ENCODE measurements at regions not wholly inside any gene's neighbourhood (a gene's known extent, or its start where the extent isn't known, plus 50 kb on each side); places are given as distances from the start of the nearest gene placed in this dataset.
A peak's percentile ranks its signal among the peaks of the same experiment; 100 is the strongest.

- no peak for DNase-seq
Measured at GRCh38 chr12:91959220-91959619, 186.4 kb downstream of the BTG1 start.

- DNase-seq = no peak
Measured at GRCh38 chr12:91958816-91959215, 186.8 kb downstream of the BTG1 start.

GRCh38 chr12:91954747-91955146, 190.9 kb downstream of the BTG1 start:
- DNase-seq = no peak

DNA sequence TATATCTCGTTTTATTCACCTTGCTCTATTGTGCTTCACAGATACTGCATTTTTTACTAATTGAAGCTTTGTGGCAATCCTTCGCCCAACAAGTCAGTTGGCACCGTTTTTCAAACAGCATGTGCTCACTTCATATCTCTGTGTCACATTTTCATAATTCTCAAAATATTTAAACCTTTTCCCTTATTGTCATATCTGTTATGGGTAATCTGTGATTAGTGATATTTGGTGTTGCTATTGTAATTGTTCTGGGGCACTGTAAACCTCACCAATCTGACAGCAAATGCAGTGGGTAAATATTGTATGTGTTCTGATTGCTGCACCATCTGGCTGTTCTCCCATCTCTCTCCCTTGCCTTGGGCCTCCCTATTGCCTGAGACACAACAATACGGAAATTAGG, 191.3 kb downstream of the BTG1 start:
- DNase-seq = no peak

DNA sequence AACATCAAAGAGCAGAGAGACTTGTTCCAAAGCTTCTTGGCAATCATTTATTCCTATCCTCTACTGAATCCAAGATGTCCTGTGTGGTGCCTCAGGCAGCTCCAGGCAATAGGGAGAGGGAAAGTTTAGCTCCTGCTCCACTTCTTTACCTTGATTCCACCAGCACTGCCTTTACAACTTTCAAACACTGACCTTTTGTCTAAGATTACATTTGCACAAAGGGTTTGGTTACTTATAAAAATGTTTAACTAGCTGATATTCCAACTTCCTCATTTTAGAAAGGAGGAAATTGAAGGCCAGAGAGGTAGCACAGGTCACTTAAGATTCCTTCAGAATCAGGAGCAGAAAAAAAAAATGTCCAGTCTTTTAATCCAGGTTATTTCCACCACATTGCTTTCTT, 192.7 kb downstream of the BTG1 start:
- DNase-seq = no peak

DNA sequence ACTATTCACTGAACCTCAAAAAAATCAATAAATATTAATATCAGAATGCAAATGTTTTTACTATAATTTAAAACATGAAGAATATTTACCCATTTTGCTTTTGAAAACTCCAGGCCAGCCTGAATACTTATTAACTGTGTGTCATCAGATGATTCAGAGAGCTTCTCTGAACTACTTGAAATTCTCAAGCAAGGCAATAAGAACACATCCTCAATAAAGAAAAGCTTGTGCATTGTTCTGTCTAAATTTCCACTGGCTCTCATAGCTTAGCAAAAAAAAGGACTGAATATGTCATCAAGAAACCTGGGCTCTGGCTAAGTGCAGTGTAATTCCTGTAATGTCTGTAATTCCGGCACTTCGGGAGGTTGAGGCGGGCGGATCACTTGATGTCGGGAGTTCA, 194.1 kb downstream of the BTG1 start:
- DNase-seq = no peak

DNA sequence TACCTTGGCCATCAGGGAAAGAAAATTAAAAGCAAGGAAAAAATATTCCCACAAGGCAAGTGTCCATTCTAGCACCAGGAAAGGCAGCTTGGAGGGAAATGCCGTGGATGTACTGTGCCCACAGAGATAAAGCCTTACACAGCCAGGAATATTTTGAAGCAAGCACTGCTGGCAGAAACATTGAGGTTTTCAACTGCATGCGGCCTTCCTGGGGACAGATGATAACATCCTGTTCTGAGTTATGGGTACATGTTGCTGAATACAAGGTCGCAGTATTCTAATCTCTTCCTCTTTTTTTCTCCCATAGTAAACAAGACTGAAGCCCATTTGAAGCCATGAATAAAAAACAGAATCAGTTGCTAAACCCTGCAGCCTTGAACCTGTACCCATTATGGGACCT, 197.1 kb downstream of the BTG1 start:
- DNase-seq = no peak

DNA sequence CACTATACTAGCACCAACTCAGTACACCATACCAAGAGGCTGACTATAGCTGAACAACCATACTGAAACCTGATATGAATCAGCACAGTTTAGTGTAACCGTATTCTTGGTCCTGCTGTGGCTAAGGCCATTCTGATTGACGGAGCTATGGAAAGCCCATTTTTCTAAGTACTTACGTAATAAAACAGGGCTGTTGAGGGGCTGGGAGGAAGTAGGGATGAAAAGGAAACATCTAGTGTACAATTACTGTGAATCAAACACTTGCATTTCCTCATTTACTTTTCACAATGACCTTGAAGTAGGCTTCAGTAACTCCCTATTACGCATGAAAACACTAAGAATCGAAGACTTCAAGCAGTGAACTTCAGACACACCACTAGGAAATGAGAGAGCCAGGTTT, 198.2 kb downstream of the BTG1 start:
- DNase-seq = no peak

DNA sequence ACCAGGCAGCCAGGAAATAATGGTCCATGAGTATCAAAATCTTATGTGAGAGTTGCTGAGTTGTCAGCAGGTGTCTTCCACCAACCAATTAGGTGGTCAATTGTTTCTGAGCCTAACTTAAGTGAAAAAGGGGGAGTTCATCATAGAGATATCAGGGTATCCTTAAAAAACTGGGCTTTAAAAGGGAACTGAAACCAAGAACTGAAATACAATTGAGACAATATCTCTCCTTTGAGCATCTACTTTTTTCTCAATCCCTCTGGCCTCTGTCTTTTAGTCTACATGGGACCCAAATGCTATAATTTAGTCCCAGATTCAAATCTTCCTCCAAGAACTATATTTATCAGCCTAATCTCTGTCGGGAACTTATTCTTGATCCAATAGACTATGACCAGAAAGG, 201.0 kb downstream of the BTG1 start:
- no peak for DNase-seq

DNA sequence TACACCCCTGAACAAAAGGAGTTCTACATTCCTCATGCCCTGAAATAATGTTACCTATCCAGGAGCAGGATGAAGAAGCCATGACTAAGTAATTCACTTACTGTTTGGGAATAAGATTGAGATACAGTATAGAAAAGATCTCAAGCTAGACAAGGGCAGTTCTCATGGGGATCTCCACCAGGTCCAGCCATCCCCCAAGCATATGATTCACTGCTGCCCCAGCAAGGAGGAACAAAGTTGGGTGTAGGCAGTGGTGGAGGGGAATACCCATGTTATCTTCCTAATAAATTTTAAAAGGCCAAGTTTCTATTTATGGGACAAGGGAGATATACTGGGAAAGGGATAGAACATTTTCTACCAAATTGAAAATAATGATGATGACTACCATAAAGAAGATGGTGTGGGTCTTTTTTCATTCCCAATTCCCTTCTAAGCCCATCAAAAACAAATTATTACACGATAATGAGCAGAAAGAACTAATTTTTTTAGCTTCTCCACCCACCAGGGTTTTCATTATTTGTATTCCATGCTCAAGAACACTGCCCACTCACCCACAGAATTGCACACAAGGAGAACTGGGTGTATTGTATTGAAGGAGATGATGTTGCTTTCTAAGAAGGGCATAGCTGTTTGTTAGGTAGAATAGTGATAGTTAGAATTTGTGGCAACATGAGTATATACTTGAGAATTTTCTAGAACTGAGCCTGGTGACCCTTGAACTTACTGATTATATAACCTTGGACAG, 204.6 kb downstream of the BTG1 start:
- DNase-seq = no peak

- DNase-seq = no peak
Measured at GRCh38 chr12:91940322-91940721, 205.3 kb downstream of the BTG1 start.

DNA sequence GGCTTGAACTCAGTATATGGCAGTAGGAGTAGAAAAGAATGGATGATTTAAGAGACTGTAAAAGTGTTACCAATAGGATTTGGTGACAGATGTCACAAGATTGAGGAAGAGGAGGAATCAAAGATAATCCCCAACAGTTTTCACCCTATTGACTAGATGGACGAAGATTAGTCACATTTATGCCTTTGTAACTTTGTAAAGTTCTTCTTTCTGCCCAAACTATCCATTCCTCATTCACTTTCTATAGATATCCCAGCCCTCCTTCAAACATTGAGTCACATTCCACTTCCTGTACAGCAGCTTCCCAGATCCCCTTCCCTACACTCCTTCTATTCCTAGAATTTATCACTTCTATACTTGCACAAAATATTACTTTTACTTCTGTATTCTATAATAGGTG, 207.9 kb downstream of the BTG1 start:
- no peak for DNase-seq

- no peak for DNase-seq
Measured at GRCh38 chr12:91937009-91937408, 208.6 kb downstream of the BTG1 start.

DNA sequence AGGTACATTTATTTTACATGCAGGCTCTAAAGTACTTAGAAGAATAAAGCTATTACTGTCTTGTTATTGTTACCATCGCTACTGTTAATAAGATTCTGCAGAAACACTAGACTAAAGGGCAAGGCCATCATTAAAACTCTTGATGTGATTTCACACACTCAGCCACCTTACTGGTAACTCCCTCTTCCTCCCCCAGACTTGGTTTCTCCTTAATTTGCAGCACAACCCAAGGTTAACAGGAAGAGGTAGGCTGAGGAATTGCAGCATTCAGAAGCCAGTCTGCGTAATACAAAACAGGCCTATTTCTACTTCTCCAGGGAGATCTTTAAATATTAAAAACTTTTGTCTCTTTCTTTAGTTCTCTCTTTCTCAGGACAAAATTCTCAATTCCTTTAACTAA, 210.3 kb downstream of the BTG1 start:
- DNase-seq = no peak

GRCh38 chr12:91931111-91931510, 214.5 kb downstream of the BTG1 start:
- DNase-seq = no peak

DNA sequence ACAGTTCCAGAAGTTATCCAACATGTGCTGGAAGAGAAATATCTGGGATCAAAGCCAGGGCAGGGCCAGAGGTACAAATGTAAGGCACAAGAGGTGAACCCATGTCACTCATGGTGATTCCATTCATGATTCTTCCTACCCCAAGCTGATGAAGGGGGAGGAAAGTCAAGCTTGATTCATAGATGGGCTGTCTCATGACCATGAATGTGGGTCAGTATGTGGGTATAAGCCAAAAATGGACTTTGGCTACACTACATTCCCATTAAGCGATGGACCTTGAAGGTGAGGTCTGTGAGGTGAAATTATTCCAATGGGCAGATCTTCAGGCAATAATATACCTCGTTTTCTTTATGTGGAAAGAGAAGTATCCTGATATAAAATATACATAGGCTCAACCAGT, 217.1 kb downstream of the BTG1 start:
- no peak for DNase-seq

GRCh38 chr12:91926848-91927247, 218.8 kb downstream of the BTG1 start:
- DNase-seq = peak; percentile 84

GRCh38 chr12:91924827-91925226, 220.8 kb downstream of the BTG1 start:
- DNase-seq = no peak

- DNase-seq = no peak
Measured at GRCh38 chr12:91923864-91924263, 221.8 kb downstream of the BTG1 start.

DNA sequence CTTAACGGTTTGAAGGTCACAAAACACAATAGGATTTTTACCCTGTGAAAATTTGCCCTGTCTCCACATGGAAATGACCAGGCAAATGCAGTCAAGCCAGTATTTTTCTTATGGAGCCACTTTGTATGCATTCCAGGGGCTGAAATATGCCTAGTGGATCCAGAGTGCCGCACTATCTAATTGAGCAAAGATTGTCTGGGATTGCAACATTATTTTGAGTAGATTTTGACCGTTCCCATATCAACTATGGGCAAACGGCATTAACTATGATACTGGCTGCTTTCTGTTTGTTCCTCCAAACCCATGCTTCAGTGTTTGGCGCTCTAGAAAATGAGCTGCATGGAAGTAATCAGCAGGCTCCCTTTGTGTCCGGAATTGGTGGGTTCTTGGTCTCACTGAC, 223.0 kb downstream of the BTG1 start:
- DNase-seq = no peak

DNA sequence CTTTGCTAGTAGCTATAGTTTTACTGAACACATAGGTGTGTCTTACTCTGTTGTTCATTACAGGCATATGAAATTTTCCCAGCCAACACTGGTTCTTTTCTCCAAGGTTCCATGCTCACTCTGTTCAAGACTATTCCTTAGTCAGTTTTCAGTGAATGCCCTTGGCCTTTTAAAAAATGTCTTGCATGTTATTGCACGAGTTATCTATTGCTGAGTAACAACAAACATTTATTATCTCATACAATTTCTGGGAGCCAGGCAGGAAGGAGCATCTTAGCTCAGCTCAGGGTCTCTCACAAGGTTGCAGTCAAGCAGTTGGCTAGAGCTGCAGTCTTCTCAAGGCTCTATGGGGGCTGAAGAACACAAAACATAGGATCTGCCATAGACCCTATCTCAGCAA, 223.5 kb downstream of the BTG1 start:
- DNase-seq = no peak

DNA sequence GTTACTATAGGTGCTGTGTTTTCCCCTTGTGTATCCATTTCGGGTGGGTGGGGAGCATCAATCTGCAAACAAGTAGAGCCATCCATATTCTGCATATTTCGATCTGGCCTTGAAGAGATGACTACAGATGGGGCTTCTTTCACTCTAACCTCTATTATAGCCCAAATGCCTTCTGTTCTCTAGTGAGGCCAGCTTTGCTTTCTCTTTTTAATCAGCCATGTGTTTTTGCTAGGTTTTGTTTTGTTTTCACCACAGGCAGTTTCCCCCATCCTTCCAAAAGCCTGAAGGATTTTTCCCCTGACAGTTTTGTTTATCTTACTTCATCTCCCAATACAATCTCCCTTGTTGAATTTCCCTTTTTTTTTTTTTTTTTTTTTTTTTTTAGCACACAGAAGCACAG, 224.1 kb downstream of the BTG1 start:
- no peak for DNase-seq

GRCh38 chr12:91920741-91921140, 224.9 kb downstream of the BTG1 start:
- no peak for DNase-seq

GRCh38 chr12:91920276-91920675, 225.4 kb downstream of the BTG1 start:
- DNase-seq = no peak

- DNase-seq = no peak
Measured at GRCh38 chr12:91918431-91918830, 227.2 kb downstream of the BTG1 start.

- no peak for DNase-seq
Measured at GRCh38 chr12:91914701-91915100, 230.9 kb downstream of the BTG1 start.

Measured in NCI-H510A treated with DMSO at 0.1 percent for 48 hours (cell line).